Large intestine (tissue), 3 donors: ENCODE measurements at regions not wholly inside any gene's neighbourhood (a gene's known extent, or its start where the extent isn't known, plus 50 kb on each side); places are given as distances from the start of the nearest gene placed in this dataset.
"Not testable (repeated sequence)": the region's sequence is repeated elsewhere in the genome, so short reads cannot be mapped to it uniquely, and the experiment has no call there.

Experiments
- DNase-seq, 2 donors: peaks; one replicate each; pipeline versions ENCODE4 v3.0.0 to v3.0.0-alpha.2; 2013
- H3K27ac ChIP-seq: one replicate; pipeline ENCODE4 v1.5.1; 2013; ENCODE audit warnings: low read length
- H3K27me3 ChIP-seq: 2 replicates; pipeline ENCODE4 v1.6.1; 2013; ENCODE audit warnings: low read length; ENCODE audit not compliant: control insufficient read depth, insufficient read depth
- H3K36me3 ChIP-seq: 2 replicates; pipeline ENCODE4 v1.6.1; 2013; ENCODE audit warnings: low read length; ENCODE audit not compliant: control insufficient read depth, insufficient read depth
- H3K4me1 ChIP-seq: one replicate; pipeline ENCODE4 v1.6.1; 2013; ENCODE audit warnings: low read length; ENCODE audit not compliant: control insufficient read depth, insufficient read depth
- H3K4me3 ChIP-seq: one replicate; pipeline ENCODE4 v1.5.1; 2013; ENCODE audit warnings: low read length
- H3K9me3 ChIP-seq: one replicate; pipeline ENCODE4 v1.6.1; 2013; ENCODE audit warnings: mild to moderate bottlenecking, low read depth, low read length, moderate library complexity; ENCODE audit not compliant: control insufficient read depth
- WGBS: methylation state at CpG from one replicate; pipeline ENCODE4 v1.1.5; 2013; ENCODE audit warnings: low lambda C conversion rate; ENCODE audit not compliant: insufficient coverage; 5-methylcytosine and 5-hydroxymethylcytosine counted together

DNA sequence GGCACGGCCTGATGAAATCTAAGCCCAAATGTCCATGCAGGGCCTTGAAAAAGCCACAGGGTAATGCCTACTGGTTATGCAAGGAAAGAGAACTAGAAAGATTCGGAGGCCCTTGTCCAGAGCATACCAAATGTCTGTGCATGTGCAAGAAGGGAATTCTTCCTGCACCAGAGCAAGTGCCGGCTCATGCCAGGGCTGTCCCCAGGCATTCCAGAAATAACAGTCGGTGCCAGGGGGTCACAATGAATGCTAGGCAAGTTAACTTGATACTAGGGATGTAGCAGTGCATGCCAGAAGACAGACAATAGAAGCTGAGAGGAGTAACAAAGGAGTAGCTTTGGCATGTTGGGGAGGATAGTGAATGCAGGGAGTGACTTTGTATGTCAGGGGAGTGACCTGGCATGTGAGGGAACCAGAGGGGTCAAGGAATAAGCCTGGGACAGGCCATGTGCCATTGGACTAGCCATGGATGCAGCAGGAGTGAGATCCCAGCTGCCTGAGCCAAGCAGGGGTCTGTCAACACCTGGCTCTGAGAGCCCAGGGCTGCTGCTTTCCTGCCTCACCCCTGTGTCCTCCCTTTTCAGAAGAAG, 119.5 kb upstream of the UNC5B start:
- H3K27me3 ChIP-seq: no peaks in the 10 kb centered on the region
- no peak for DNase-seq
- no peaks in the 10 kb centered on the region for H3K9me3 ChIP-seq
- no peak overlapping the region for H3K4me3 ChIP-seq
- no peaks in the 10 kb centered on the region for H3K36me3 ChIP-seq
- WGBS: no CpG with 5 or more reads among the region's 4 CpGs
- H3K4me1 ChIP-seq: no peaks in the 10 kb centered on the region
- no peak overlapping the region for H3K27ac ChIP-seq

DNA sequence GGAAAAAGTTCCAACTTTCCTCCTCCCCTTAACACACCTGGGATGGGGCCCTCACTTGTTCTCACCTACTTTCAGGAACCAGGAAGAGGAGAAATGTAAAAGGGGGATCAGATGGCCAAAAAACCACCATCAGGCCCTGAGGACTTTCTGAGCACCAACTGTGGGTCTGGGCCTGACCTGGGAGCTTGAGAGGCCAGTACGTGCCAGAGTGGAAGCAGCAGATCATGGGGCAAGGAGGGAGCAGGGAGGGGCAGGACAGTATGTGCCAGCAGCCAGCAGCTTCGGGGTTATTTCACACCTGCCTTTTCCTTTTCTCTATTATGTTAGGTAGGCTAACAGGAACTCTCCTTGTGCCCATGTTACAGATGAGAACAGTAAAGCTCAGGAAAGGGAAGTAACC, 118.8 kb upstream of the UNC5B start:
- H3K27me3 ChIP-seq: no peaks in the 10 kb centered on the region
- H3K9me3 ChIP-seq: no peaks in the 10 kb centered on the region
- H3K27ac ChIP-seq: no peak overlapping the region
- H3K36me3 ChIP-seq: no peaks in the 10 kb centered on the region
- DNase-seq: no peak
- no peaks in the 10 kb centered on the region for H3K4me1 ChIP-seq
- H3K4me3 ChIP-seq: no peak overlapping the region
- no CpG with 5 or more reads among the region's 2 CpGs for WGBS

- DNase-seq: no peak
- WGBS: no CpG with 5 or more reads among the region's 4 CpGs
- Histone ChIP-seq H3K27me3 (no peaks in the 10 kb centered on the region), H3K27ac (no peak overlapping the region), H3K4me1 (no peaks in the 10 kb centered on the region), H3K36me3 (no peaks in the 10 kb centered on the region), H3K4me3 (no peak overlapping the region), H3K9me3 (no peaks in the 10 kb centered on the region)
Observed at GRCh38 chr10:71094712-71095390, 117.5 kb upstream of the UNC5B start.

- no peaks in the 10 kb centered on the region for H3K9me3 ChIP-seq
- 86% methylated on average over 1 of the region's 1 CpG for WGBS
- H3K4me3 ChIP-seq: no peak overlapping the region
- H3K27ac ChIP-seq: no peak overlapping the region
- no peak for DNase-seq
- H3K36me3 ChIP-seq: no peaks in the 10 kb centered on the region
- H3K4me1 ChIP-seq: no peaks in the 10 kb centered on the region
- no peaks in the 10 kb centered on the region for H3K27me3 ChIP-seq
Observed at GRCh38 chr10:71099731-71100361, 112.5 kb upstream of the UNC5B start.

DNA sequence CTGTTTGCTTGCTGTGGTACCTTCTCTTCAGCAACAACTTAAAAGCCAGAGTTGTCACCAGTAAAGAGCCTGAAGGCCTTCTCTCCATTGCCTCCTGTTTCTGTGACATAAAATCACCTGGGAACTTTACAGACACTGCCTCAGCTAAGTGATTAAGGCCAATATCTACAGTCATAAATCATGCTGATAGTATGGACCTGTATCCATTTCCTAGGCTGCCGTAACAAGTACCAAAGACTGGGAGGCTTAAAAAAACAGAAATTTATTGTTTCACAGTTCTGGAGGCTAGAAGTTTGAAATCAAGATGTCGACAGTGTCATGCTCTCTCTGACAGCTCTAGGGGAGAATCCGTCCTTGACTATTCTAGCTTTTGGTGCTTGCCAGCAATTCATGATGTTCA, 108.4 kb upstream of the UNC5B start:
- WGBS: no CpG with 5 or more reads among the region's 3 CpGs
- Histone ChIP-seq H3K27me3 (no peaks in the 10 kb centered on the region), H3K9me3 (no peaks in the 10 kb centered on the region), H3K27ac (no peak overlapping the region), H3K4me3 (no peak overlapping the region), H3K36me3 (no peaks in the 10 kb centered on the region), H3K4me1 (no peaks in the 10 kb centered on the region)
- DNase-seq: peak; percentile 33 to 50

GRCh38 chr10:71106151-71106550, 106.2 kb upstream of the UNC5B start:
- not testable (repeated sequence) for H3K4me3 ChIP-seq, H3K27ac ChIP-seq, H3K4me1 ChIP-seq, H3K36me3 ChIP-seq, H3K9me3 ChIP-seq, DNase-seq, H3K27me3 ChIP-seq
- WGBS: 100% methylated on average over 1 of the region's 4 CpGs

DNA sequence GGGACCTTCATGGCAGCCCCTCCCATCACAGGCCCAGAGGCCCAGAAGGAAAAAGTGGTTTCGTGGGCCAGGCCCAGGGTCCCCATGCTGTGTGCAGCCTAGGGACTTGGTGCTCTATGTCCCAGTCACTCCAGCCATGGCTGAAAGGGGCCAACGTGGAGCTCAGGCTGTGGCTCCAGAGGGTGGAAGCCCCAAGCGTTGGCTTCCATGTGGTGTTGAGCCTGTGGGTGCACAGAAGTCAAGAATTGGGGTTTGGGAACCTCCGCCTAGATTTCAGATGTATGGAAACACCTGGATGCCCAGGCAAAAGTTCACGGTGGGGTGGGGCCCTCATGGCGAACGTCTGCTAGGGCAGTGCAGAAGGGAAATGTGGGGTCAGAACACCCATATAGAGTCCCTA, 105.3 kb upstream of the UNC5B start:
- WGBS: no CpG with 5 or more reads among the region's 7 CpGs
- H3K27me3 ChIP-seq, H3K4me3 ChIP-seq, DNase-seq, H3K4me1 ChIP-seq, H3K36me3 ChIP-seq, H3K27ac ChIP-seq, H3K9me3 ChIP-seq: not testable (repeated sequence)

DNA sequence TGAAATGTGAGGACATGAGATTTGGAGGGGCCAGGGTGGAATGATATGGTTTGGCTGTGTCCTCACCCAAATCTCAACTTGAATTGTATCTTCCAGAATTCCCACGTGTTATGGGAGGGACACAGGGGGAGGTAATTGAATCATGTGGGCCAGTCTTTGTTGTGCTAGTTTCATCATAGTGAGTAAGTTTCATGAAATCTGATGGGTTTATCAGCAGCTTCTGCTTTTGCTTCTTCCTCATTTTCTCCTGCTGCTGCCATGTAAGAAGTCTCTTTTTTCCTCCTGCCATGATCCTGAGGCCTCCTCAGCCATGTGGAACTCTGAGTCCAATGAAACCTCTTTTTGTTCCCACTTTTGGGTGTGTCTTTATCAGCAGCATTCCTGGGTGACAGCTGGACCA, 104.3 kb upstream of the UNC5B start:
- H3K36me3 ChIP-seq, H3K27ac ChIP-seq, H3K27me3 ChIP-seq, H3K4me3 ChIP-seq, H3K4me1 ChIP-seq, H3K9me3 ChIP-seq: not testable (repeated sequence)
- WGBS: 83% methylated on average over 1 of the region's 1 CpG
- peak in 1 of 2 donors; percentile 24 for DNase-seq

GRCh38 chr10:71112138-71112785, 100.1 kb upstream of the UNC5B start:
- no peaks in the 10 kb centered on the region for H3K9me3 ChIP-seq
- H3K36me3 ChIP-seq: no peaks in the 10 kb centered on the region
- no peaks in the 10 kb centered on the region for H3K27me3 ChIP-seq
- no peak overlapping the region for H3K27ac ChIP-seq
- H3K4me1 ChIP-seq: no peaks in the 10 kb centered on the region
- no peak overlapping the region for H3K4me3 ChIP-seq
- WGBS: 94% methylated on average over 2 of the region's 2 CpGs
- no peak for DNase-seq

GRCh38 chr10:71116426-71116825, 95.9 kb upstream of the UNC5B start:
- no peaks in the 10 kb centered on the region for H3K27me3 ChIP-seq
- H3K4me3 ChIP-seq: no peak overlapping the region
- no peak overlapping the region for H3K27ac ChIP-seq
- no peaks in the 10 kb centered on the region for H3K36me3 ChIP-seq
- H3K4me1 ChIP-seq: no peaks in the 10 kb centered on the region
- H3K9me3 ChIP-seq: no peaks in the 10 kb centered on the region
- no peak for DNase-seq
- no CpG with 5 or more reads among the region's 1 CpG for WGBS
